ENCODE measurements at regions not wholly inside any gene's neighbourhood (a gene's known extent, or its start where the extent isn't known, plus 50 kb on each side); places are given as distances from the start of the nearest gene placed in this dataset.

- DNase-seq (ENCODE audit: low spot score) = no peak
These were observed 182.5 kb downstream of the RHOU start for GRCh38 chr1:228917755-228918154.

- no peak for DNase-seq (ENCODE audit: low spot score)
These were observed 183.1 kb downstream of the RHOU start for GRCh38 chr1:228918335-228918734.

GRCh38 chr1:228919914-228920313, 184.6 kb downstream of the RHOU start:
- DNase-seq (ENCODE audit: low spot score) = no peak

- no peak for DNase-seq (ENCODE audit: low spot score)
These were observed 185.6 kb downstream of the RHOU start for GRCh38 chr1:228920831-228921230.

- no peak for DNase-seq (ENCODE audit: low spot score)
These were observed 186.2 kb downstream of the RHOU start for GRCh38 chr1:228921481-228921880.

- DNase-seq (ENCODE audit: low spot score) = no peak
These were observed 187.6 kb downstream of the RHOU start for GRCh38 chr1:228922722-228923376.

GRCh38 chr1:228923973-228924686, 188.9 kb downstream of the RHOU start:
- DNase-seq (ENCODE audit: low spot score) = no peak

GRCh38 chr1:228925691-228926090, 190.4 kb downstream of the RHOU start:
- DNase-seq (ENCODE audit: low spot score) = no peak

- DNase-seq (ENCODE audit: low spot score) = no peak
These were observed 192.1 kb downstream of the RHOU start for GRCh38 chr1:228927421-228927820.

- DNase-seq (ENCODE audit: low spot score) = no peak
These were observed 192.9 kb downstream of the RHOU start for GRCh38 chr1:228927946-228928898.

GRCh38 chr1:228929476-228930027, 194.3 kb downstream of the RHOU start:
- no peak for DNase-seq (ENCODE audit: low spot score)

GRCh38 chr1:228930479-228930957, 195.2 kb downstream of the RHOU start:
- DNase-seq (ENCODE audit: low spot score) = peak; percentile 67

- no peak for DNase-seq (ENCODE audit: low spot score)
These were observed 198.5 kb downstream of the RHOU start for GRCh38 chr1:228933753-228934152.

GRCh38 chr1:228935198-228935663, 200.0 kb downstream of the RHOU start:
- peak; percentile 4 for DNase-seq (ENCODE audit: low spot score)

- peak; percentile 39 for DNase-seq (ENCODE audit: low spot score)
These were observed 200.8 kb downstream of the RHOU start for GRCh38 chr1:228935855-228936727.

GRCh38 chr1:228936881-228937280, 201.6 kb downstream of the RHOU start:
- DNase-seq (ENCODE audit: low spot score) = no peak

- DNase-seq (ENCODE audit: low spot score) = no peak
These were observed 202.1 kb downstream of the RHOU start for GRCh38 chr1:228937351-228937750.

- no peak for DNase-seq (ENCODE audit: low spot score)
These were observed 202.7 kb downstream of the RHOU start for GRCh38 chr1:228937851-228938536.

GRCh38 chr1:228938537-228938901, 203.2 kb downstream of the RHOU start:
- no peak for DNase-seq (ENCODE audit: low spot score)

Measured in HT-29 (cell line).